ENCODE measurements at regions not wholly inside any gene's neighbourhood (a gene's known extent, or its start where the extent isn't known, plus 50 kb on each side); places are given as distances from the start of the nearest gene placed in this dataset.
A peak's percentile ranks its signal among the peaks of the same experiment; 100 is the strongest.

DNA sequence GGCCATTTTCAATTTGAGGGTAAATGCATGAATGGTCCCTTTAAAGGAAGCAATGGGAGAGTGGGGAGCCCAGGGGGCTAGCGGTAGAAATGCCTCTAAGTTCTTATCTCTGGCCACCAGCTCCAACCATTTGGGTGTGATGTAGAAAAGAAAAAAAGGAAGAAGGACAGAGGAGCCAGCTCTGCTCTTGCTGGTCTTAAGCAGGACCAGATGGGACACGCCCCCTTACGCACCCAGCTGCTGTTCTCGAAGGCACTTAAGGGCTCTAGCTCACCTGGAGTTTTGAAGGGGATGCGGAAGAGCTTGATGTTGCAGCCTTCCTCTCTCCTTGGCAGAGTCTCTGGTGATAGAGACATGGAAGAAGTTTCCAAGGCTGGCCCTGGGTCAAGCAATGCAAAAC, 59.5 kb upstream of the RNF144B start:
- no peak overlapping the region for H3K4me3 ChIP-seq (ENCODE audit: low read depth, low read length)
- DNase-seq (ENCODE audit: low read depth, low spot score): no peak
- POLR2A ChIA-PET: no interaction called here
- CTCF ChIA-PET: interaction anchor here (0.7 to 17.2 kb wide), 2 partner anchors 178 to 200 kb away, joined by 3 to 490 read pairs; no protein-coding TSS in a partner anchor
- TF ChIP-seq, protein P1, sequence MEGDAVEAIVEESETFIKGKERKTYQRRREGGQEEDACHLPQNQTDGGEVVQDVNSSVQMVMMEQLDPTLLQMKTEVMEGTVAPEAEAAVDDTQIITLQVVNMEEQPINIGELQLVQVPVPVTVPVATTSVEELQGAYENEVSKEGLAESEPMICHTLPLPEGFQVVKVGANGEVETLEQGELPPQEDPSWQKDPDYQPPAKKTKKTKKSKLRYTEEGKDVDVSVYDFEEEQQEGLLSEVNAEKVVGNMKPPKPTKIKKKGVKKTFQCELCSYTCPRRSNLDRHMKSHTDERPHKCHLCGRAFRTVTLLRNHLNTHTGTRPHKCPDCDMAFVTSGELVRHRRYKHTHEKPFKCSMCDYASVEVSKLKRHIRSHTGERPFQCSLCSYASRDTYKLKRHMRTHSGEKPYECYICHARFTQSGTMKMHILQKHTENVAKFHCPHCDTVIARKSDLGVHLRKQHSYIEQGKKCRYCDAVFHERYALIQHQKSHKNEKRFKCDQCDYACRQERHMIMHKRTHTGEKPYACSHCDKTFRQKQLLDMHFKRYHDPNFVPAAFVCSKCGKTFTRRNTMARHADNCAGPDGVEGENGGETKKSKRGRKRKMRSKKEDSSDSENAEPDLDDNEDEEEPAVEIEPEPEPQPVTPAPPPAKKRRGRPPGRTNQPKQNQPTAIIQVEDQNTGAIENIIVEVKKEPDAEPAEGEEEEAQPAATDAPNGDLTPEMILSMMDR (IDR thresholded peaks at IDR 0.05; ENCODE audit: insufficient read depth, low read length, missing control alignments): no peak

DNA sequence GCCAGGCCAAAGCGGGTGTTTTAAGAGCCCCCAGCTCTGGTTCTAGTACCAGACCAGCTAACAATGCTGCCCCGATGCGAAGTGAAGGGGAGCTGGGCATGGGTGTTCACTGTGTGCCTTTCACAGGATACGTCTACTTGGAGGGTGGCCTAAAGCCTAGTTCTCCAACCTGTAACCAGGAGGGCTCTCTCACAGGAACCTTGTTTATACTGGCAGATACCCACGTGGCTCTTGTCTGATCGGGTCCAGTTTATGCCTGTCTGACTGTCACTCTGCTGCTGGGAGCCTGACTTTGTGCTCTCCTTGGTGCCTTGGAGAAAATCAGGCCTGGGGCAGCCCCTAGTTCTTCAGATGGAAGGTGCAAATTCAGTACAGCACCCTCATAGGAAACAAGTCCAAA, 60.2 kb upstream of the RNF144B start:
- CTCF ChIA-PET: interaction anchor here (17.2 kb wide), 1 partner anchor 179 kb away, joined by 490 read pairs; no protein-coding TSS in a partner anchor
- H3K4me3 ChIP-seq (ENCODE audit: low read depth, low read length): no peak overlapping the region
- TF ChIP-seq, protein P1 (IDR thresholded peaks at IDR 0.05; ENCODE audit: insufficient read depth, low read length, missing control alignments): no peak
- POLR2A ChIA-PET: no interaction called here
- DNase-seq (ENCODE audit: low read depth, low spot score): no peak

DNA sequence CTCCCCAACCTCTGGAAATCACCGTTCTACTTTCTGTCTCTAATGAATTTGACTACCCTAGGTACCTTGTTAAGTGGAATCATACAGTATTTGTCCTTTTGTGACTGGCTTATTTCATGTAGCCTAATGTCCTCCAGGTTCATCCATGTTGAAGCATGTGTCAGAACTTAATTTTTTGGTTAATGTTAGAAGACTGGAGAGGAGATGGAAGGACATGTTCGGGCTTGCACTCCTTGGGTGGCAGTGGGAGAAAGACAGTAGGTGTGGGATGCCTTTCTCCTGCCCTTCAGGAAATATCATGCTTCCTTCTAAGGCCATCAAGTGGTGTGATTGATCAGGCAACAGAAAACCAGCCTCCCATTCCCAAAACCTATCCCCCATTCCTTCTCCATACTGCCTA, 61.1 kb upstream of the RNF144B start:
- CTCF ChIA-PET: interaction anchor here (2.6 to 17.2 kb wide), 2 partner anchors 15 to 180 kb away, joined by 9 to 490 read pairs; no protein-coding TSS in a partner anchor
- TF ChIP-seq, protein P1 (IDR thresholded peaks at IDR 0.05; ENCODE audit: insufficient read depth, low read length, missing control alignments): no peak
- POLR2A ChIA-PET: no interaction called here

DNA sequence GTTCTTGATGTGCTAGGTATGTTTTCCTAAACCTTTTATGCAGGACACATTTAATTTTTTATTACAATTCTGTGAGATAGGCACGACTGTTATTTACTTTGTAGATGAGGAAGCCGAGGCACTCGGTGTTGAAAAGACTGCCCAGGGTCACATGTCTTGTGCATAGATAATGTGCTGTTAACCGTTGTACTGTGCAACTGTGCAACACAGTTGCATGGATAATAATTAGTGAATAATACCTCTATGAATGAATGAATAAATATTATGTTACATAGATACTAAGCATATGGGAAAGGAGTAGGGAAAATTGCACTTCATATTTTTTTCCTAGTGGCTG, 60.3 kb upstream of the DEK start:
- H3K4me3 ChIP-seq (ENCODE audit: low read depth, low read length): no peak overlapping the region
- POLR2A ChIA-PET: no interaction called here
- CTCF ChIA-PET: interaction anchor here (1.0 to 17.2 kb wide), 7 partner anchors 9 to 181 kb away, joined by 4 to 490 read pairs (median 11); no protein-coding TSS in a partner anchor
- TF ChIP-seq, protein P1 (IDR thresholded peaks at IDR 0.05; ENCODE audit: insufficient read depth, low read length, missing control alignments): no peak
- DNase-seq (ENCODE audit: low read depth, low spot score): no peak

More for the DNA sequence above, 61.1 kb upstream of the RNF144B start:
- H3K4me3 ChIP-seq (ENCODE audit: low read depth, low read length): no peak overlapping the region
- no peak for DNase-seq (ENCODE audit: low read depth, low spot score)

DNA sequence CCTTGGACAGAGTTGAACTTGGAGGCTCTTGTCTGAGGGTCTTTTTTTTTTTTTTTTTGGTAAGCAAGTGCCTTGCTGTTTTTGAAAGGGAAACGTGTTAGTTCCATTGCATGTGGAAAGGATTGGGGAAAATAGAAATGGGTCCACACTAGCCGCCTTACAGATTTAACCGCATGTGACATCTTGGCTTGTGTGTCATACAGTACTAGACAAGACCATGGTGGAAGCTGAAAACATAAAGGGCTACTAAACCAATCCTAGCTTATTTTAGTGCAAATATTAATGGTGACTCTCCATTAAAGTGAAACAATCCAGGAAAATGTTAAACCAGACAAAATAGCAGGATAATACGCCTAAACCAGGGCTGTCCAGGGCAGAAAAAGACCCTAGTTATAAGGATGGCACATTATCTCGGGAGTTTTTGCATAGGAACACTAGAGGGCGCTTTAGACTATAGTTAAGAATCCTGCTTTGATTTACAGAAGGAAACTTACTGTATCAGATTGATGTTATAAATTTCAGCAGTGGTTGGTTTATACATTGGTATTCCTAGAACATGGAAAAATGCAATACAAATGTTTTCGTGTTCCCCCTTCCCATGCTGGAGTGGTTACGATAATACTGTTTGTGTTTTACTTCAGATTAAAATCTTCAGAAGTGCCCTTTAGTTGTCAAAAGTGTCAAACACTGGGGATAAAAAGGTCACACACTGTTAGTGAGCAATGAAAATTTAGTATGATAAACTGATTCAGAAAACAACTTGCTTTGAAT, 59.8 kb upstream of the DEK start:
- TF ChIP-seq, protein P1 (IDR thresholded peaks at IDR 0.05; ENCODE audit: insufficient read depth, low read length, missing control alignments): peak; percentile 52
- POLR2A ChIA-PET: no interaction called here
- CTCF ChIA-PET: interaction anchor here (0.6 to 17.2 kb wide), 37 partner anchors 9 to 206 kb away, joined by 3 to 490 read pairs (median 4); no protein-coding TSS in a partner anchor
- H3K4me3 ChIP-seq (ENCODE audit: low read depth, low read length): no peak overlapping the region
- DNase-seq (ENCODE audit: low read depth, low spot score): no peak

DNA sequence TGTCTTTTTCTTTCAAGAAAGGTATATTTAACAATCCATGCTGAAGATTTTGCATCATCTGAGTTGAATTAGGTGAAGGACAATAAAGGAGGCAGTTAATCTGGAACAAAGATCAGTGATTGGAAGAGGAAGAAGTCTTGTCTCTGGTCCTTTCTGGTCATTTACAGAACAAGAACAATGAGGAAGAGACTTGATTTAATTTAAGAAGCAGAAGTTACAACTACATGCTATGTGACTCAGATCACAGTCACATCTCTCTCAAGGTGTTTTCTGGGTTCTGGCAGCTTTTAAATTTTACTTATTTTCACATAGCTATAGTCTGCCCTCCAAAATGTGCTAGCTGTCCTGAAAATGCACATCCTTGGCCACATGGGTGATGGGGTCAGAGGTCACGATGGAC, 53.5 kb upstream of the DEK start:
- TF ChIP-seq, protein P1 (IDR thresholded peaks at IDR 0.05; ENCODE audit: insufficient read depth, low read length, missing control alignments): no peak
- CTCF ChIA-PET: interaction anchor here (0.8 to 17.2 kb wide), 2 partner anchors 12 to 188 kb away, joined by 4 to 490 read pairs; no protein-coding TSS in a partner anchor
- no peak for DNase-seq (ENCODE audit: low read depth, low spot score)
- H3K4me3 ChIP-seq (ENCODE audit: low read depth, low read length): no peak overlapping the region
- POLR2A ChIA-PET: no interaction called here

Measured in AG04449 (cell line).